ENCODE measurements at regions not wholly inside any gene's neighbourhood (a gene's known extent, or its start where the extent isn't known, plus 50 kb on each side); places are given as distances from the start of the nearest gene placed in this dataset.
"Not testable (repeated sequence)": the region's sequence is repeated elsewhere in the genome, so short reads cannot be mapped to it uniquely, and the experiment has no call there.

GRCh38 chr6:57793398-57793762 is 475.9 kb downstream of the PRIM2 start:
- H3K79me2 ChIP-seq (ENCODE audit: insufficient read depth, low read length); H3K27ac ChIP-seq (ENCODE audit: extremely low read length, insufficient read depth, low read length); H3K36me3 ChIP-seq (replicated peaks in 1 of 2; ENCODE audit: control insufficient read depth in 1 of 2, insufficient read depth in 2 of 2, low read length in 2 of 2); H4K20me1 ChIP-seq (ENCODE audit: insufficient read depth, low read length); in situ Hi-C loops (cut with HindIII; ENCODE audit: extremely low pct_ligation_motif_present, low pct_unique_long_range_greater_than_20kb); FAIRE-seq; H3K4me3 ChIP-seq (replicated peaks in 1 of 3; ENCODE audit: insufficient read depth in 1 of 3, low read depth in 2 of 3, low read length in 3 of 3); intact Hi-C loops (cut with micrococcal nuclease; ENCODE audit: unreplicated experiment); H3K9me3 ChIP-seq (ENCODE audit: low read length); ATAC-seq; H3K9ac ChIP-seq (ENCODE audit: insufficient read depth, low read depth, low read length); BruUV-seq (replicated peaks); DNase-seq (ENCODE audit: low spot score); H2AFZ ChIP-seq (ENCODE audit: low read length); H3K4me2 ChIP-seq (ENCODE audit: low read depth, low read length); POLR2A ChIA-PET; CTCF ChIA-PET (ENCODE audit: low intra/inter-chr PET ratio, low total read pairs); H3K4me1 ChIP-seq (ENCODE audit: insufficient read depth, low read length); H3K27me3 ChIP-seq (ENCODE audit: control insufficient read depth in 1 of 2, insufficient read depth in 2 of 2, low read length in 2 of 2): not testable (repeated sequence)
- 60% methylated on average over 9 of the region's 9 CpGs for WGBS (ENCODE audit: low lambda C conversion rate)

- H3K27me3 ChIP-seq (ENCODE audit: control insufficient read depth in 1 of 2, insufficient read depth in 2 of 2, low read length in 2 of 2); in situ Hi-C loops (cut with HindIII; ENCODE audit: extremely low pct_ligation_motif_present, low pct_unique_long_range_greater_than_20kb); intact Hi-C loops (cut with micrococcal nuclease; ENCODE audit: unreplicated experiment); H3K27ac ChIP-seq (ENCODE audit: extremely low read length, insufficient read depth, low read length); H4K20me1 ChIP-seq (ENCODE audit: insufficient read depth, low read length); H3K4me2 ChIP-seq (ENCODE audit: low read depth, low read length); H3K9ac ChIP-seq (ENCODE audit: insufficient read depth, low read depth, low read length); H3K36me3 ChIP-seq (replicated peaks in 1 of 2; ENCODE audit: control insufficient read depth in 1 of 2, insufficient read depth in 2 of 2, low read length in 2 of 2); POLR2A ChIA-PET; H2AFZ ChIP-seq (ENCODE audit: low read length); DNase-seq (ENCODE audit: low spot score); H3K4me3 ChIP-seq (replicated peaks in 1 of 3; ENCODE audit: insufficient read depth in 1 of 3, low read depth in 2 of 3, low read length in 3 of 3); ATAC-seq; H3K4me1 ChIP-seq (ENCODE audit: insufficient read depth, low read length); FAIRE-seq; BruUV-seq (replicated peaks); CTCF ChIA-PET (ENCODE audit: low intra/inter-chr PET ratio, low total read pairs); H3K79me2 ChIP-seq (ENCODE audit: insufficient read depth, low read length): not testable (repeated sequence)
- WGBS (ENCODE audit: low lambda C conversion rate) = 78% methylated on average over 38 of the region's 38 CpGs
- H3K9me3 ChIP-seq (ENCODE audit: low read length) = peaks cover 13% of the 10 kb centered on the region; the same call in 1 of the 2 replicates
Measured at GRCh38 chr6:57799703-57800479, 482.5 kb downstream of the PRIM2 start.

- 54% methylated on average over 21 of the region's 21 CpGs for WGBS (ENCODE audit: low lambda C conversion rate)
Measured at GRCh38 chr6:57808581-57808980, 491.2 kb downstream of the PRIM2 start.

GRCh38 chr6:57809454-57809853 is 492.0 kb downstream of the PRIM2 start:
- H3K4me1 ChIP-seq (ENCODE audit: insufficient read depth, low read length); FAIRE-seq; in situ Hi-C loops (cut with HindIII; ENCODE audit: extremely low pct_ligation_motif_present, low pct_unique_long_range_greater_than_20kb); intact Hi-C loops (cut with micrococcal nuclease; ENCODE audit: unreplicated experiment); ATAC-seq; BruUV-seq (replicated peaks); H3K9ac ChIP-seq (ENCODE audit: insufficient read depth, low read depth, low read length); H4K20me1 ChIP-seq (ENCODE audit: insufficient read depth, low read length); CTCF ChIA-PET (ENCODE audit: low intra/inter-chr PET ratio, low total read pairs); H3K4me3 ChIP-seq (replicated peaks in 1 of 3; ENCODE audit: insufficient read depth in 1 of 3, low read depth in 2 of 3, low read length in 3 of 3); H3K36me3 ChIP-seq (replicated peaks in 1 of 2; ENCODE audit: control insufficient read depth in 1 of 2, insufficient read depth in 2 of 2, low read length in 2 of 2); H3K27ac ChIP-seq (ENCODE audit: extremely low read length, insufficient read depth, low read length); POLR2A ChIA-PET; H3K79me2 ChIP-seq (ENCODE audit: insufficient read depth, low read length); H2AFZ ChIP-seq (ENCODE audit: low read length); H3K9me3 ChIP-seq (ENCODE audit: low read length); H3K4me2 ChIP-seq (ENCODE audit: low read depth, low read length); DNase-seq (ENCODE audit: low spot score): not testable (repeated sequence)
- H3K27me3 ChIP-seq (ENCODE audit: control insufficient read depth in 1 of 2, insufficient read depth in 2 of 2, low read length in 2 of 2) = peaks cover 0 to 17% of the 10 kb centered on the region in 2 experiments; a peak in 1 of 5 replicates
- WGBS (ENCODE audit: low lambda C conversion rate) = 5% methylated on average over 12 of the region's 12 CpGs

More at GRCh38 chr6:57808581-57808980, 491.2 kb downstream of the PRIM2 start:
- in situ Hi-C loops (cut with HindIII; ENCODE audit: extremely low pct_ligation_motif_present, low pct_unique_long_range_greater_than_20kb); H3K9ac ChIP-seq (ENCODE audit: insufficient read depth, low read depth, low read length); H3K4me1 ChIP-seq (ENCODE audit: insufficient read depth, low read length); CTCF ChIA-PET (ENCODE audit: low intra/inter-chr PET ratio, low total read pairs); H3K27ac ChIP-seq (ENCODE audit: extremely low read length, insufficient read depth, low read length); intact Hi-C loops (cut with micrococcal nuclease; ENCODE audit: unreplicated experiment); H2AFZ ChIP-seq (ENCODE audit: low read length); H3K79me2 ChIP-seq (ENCODE audit: insufficient read depth, low read length); ATAC-seq; POLR2A ChIA-PET; H3K4me2 ChIP-seq (ENCODE audit: low read depth, low read length); FAIRE-seq; DNase-seq (ENCODE audit: low spot score); H3K4me3 ChIP-seq (replicated peaks in 1 of 3; ENCODE audit: insufficient read depth in 1 of 3, low read depth in 2 of 3, low read length in 3 of 3); H4K20me1 ChIP-seq (ENCODE audit: insufficient read depth, low read length); H3K36me3 ChIP-seq (replicated peaks in 1 of 2; ENCODE audit: control insufficient read depth in 1 of 2, insufficient read depth in 2 of 2, low read length in 2 of 2); BruUV-seq (replicated peaks): not testable (repeated sequence)
- Histone ChIP-seq H3K9me3 (ENCODE audit: low read length) (peaks cover 11% of the 10 kb centered on the region; the same call in 1 of the 2 replicates), H3K27me3 (ENCODE audit: control insufficient read depth in 1 of 2, insufficient read depth in 2 of 2, low read length in 2 of 2) (peaks cover 0 to 14% of the 10 kb centered on the region in 2 experiments; a peak in 1 of 5 replicates)

Data from HepG2 (cell line).